ENCODE measurements at regions not wholly inside any gene's neighbourhood (a gene's known extent, or its start where the extent isn't known, plus 50 kb on each side); places are given as distances from the start of the nearest gene placed in this dataset.

DNA sequence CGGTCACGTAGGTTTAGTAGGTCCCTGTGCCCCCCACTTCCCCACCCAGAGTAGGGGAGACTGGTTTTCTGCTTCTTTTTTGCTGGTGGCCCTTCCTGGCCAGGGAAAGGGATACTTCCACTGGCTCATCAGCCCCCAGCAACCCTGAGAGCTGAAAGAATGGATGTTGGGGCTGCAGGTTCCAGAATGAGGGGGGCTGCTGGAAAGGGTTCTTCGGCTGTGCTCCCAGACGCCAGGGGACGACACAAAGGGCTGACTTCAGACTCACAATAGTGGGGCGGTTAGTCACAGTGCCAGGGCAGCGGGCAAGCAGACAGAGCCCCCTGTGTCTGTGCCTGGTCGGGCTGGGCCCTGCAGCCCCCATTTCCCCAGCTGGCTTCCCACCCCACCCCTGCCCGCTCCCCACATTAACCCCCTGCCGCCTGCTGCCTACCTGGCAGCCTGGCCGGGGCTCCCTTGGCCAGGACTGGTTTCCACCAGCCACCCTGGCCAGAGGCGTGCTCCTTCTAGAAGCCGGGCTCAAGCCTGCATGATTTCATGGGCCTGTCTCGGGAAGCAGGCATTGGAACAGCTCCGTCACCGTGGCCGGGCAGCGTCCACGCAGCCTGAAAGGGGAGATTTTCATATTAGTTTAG is 79.1 kb upstream of the WNT7B start:
- TF ChIP-seq, protein P1, sequence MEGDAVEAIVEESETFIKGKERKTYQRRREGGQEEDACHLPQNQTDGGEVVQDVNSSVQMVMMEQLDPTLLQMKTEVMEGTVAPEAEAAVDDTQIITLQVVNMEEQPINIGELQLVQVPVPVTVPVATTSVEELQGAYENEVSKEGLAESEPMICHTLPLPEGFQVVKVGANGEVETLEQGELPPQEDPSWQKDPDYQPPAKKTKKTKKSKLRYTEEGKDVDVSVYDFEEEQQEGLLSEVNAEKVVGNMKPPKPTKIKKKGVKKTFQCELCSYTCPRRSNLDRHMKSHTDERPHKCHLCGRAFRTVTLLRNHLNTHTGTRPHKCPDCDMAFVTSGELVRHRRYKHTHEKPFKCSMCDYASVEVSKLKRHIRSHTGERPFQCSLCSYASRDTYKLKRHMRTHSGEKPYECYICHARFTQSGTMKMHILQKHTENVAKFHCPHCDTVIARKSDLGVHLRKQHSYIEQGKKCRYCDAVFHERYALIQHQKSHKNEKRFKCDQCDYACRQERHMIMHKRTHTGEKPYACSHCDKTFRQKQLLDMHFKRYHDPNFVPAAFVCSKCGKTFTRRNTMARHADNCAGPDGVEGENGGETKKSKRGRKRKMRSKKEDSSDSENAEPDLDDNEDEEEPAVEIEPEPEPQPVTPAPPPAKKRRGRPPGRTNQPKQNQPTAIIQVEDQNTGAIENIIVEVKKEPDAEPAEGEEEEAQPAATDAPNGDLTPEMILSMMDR (conservative IDR thresholded peaks at IDR 0.05; ENCODE audit: low read length): no peak
- TF ChIP-seq EZH2phosphoT487 (IDR thresholded peaks at IDR 0.05; ENCODE audit: borderline replicate concordance, low read depth, low read length): no peak

Measured in OCI-LY7 (cell line).